Mesothelial cell of epicardium (in vitro differentiated cells): ENCODE measurements at regions not wholly inside any gene's neighbourhood (a gene's known extent, or its start where the extent isn't known, plus 50 kb on each side); places are given as distances from the start of the nearest gene placed in this dataset.
A peak's percentile ranks its signal among the peaks of the same experiment; 100 is the strongest.

Experiments used
- DNase-seq, 2 experiments: peaks; one replicate each; pipeline ENCODE4 v3.0.0; 2021; ENCODE audit warnings: low spot score in 2 of 2; ENCODE audit not compliant: unreplicated experiment in 2 of 2
- H3K27ac Mint-ChIP-seq: 2 replicates; pipeline ENCODE4 v1.8.0; 2021; ENCODE audit warnings: mixed read lengths
- H3K27me3 Mint-ChIP-seq: 2 replicates; pipeline ENCODE4 v1.8.0; 2021; ENCODE audit warnings: low read depth, mixed read lengths
- H3K36me3 Mint-ChIP-seq: 2 replicates; pipeline ENCODE4 v1.8.0; 2021; ENCODE audit warnings: mixed read lengths
- H3K4me1 Mint-ChIP-seq: 2 replicates; pipeline ENCODE4 v1.8.0; 2021; ENCODE audit warnings: mixed read lengths
- H3K4me3 Mint-ChIP-seq: 2 replicates; pipeline ENCODE4 v1.8.0; 2021; ENCODE audit warnings: mild to moderate bottlenecking, moderate library complexity, mixed read lengths
- H3K9me3 Mint-ChIP-seq: 2 replicates; pipeline ENCODE4 v1.8.0; 2021; ENCODE audit warnings: mixed read lengths
- CTCF ChIP-seq: fragments of 200-600 bp; sonication (generic); IDR thresholded peaks from one replicate; pipeline ENCODE4 v1.5.0; 2021; ENCODE audit warnings: antibody characterized with exemption; ENCODE audit not compliant: unreplicated experiment

GRCh38 chr4:25580633-25581467, 74.8 kb upstream of the SLC34A2 start:
- H3K4me1 Mint-ChIP-seq, result no peaks in the 10 kb centered on the region
- H3K9me3 Mint-ChIP-seq, result no peaks in the 10 kb centered on the region
- H3K27me3 Mint-ChIP-seq, result no peaks in the 10 kb centered on the region
- TF ChIP-seq CTCF, result no peak
- no peak overlapping the region for H3K4me3 Mint-ChIP-seq
- no peak overlapping the region for H3K27ac Mint-ChIP-seq
- no peaks in the 10 kb centered on the region for H3K36me3 Mint-ChIP-seq
- DNase-seq, result no peak

GRCh38 chr4:25585901-25586523, 69.6 kb upstream of the SLC34A2 start:
- H3K36me3 Mint-ChIP-seq, result no peaks in the 10 kb centered on the region
- H3K27me3 Mint-ChIP-seq, result no peaks in the 10 kb centered on the region
- no peak overlapping the region for H3K4me3 Mint-ChIP-seq
- TF ChIP-seq CTCF, result no peak
- peaks cover 5% of the 10 kb centered on the region for H3K4me1 Mint-ChIP-seq
- no peak overlapping the region for H3K27ac Mint-ChIP-seq
- DNase-seq, result no peak
- no peaks in the 10 kb centered on the region for H3K9me3 Mint-ChIP-seq

GRCh38 chr4:25588206-25588605, 67.4 kb upstream of the SLC34A2 start:
- H3K36me3 Mint-ChIP-seq, result no peaks in the 10 kb centered on the region
- no peaks in the 10 kb centered on the region for H3K9me3 Mint-ChIP-seq
- no peak for DNase-seq
- no peak overlapping the region for H3K4me3 Mint-ChIP-seq
- no peaks in the 10 kb centered on the region for H3K27me3 Mint-ChIP-seq
- peaks cover 5% of the 10 kb centered on the region for H3K4me1 Mint-ChIP-seq
- TF ChIP-seq CTCF, result no peak
- no peak overlapping the region for H3K27ac Mint-ChIP-seq

- H3K27me3 Mint-ChIP-seq, result no peaks in the 10 kb centered on the region
- DNase-seq, result no peak
- peaks cover 5% of the 10 kb centered on the region for H3K9me3 Mint-ChIP-seq
- peak overlapping the region; percentile 54 for H3K27ac Mint-ChIP-seq
- H3K4me1 Mint-ChIP-seq, result peaks cover 5% of the 10 kb centered on the region
- peaks cover 2% of the 10 kb centered on the region for H3K36me3 Mint-ChIP-seq
- TF ChIP-seq CTCF, result no peak
- no peak overlapping the region for H3K4me3 Mint-ChIP-seq
Observed at GRCh38 chr4:25590171-25590570, 65.5 kb upstream of the SLC34A2 start.

- Mint-ChIP-seq H3K36me3 (peaks cover 2% of the 10 kb centered on the region), H3K4me1 (peaks cover 5% of the 10 kb centered on the region), H3K9me3 (peaks cover 19% of the 10 kb centered on the region), H3K27ac (no peak overlapping the region), H3K27me3 (no peaks in the 10 kb centered on the region), H3K4me3 (no peak overlapping the region)
- no peak for TF ChIP-seq CTCF
- no peak for DNase-seq
Observed at GRCh38 chr4:25592736-25593135, 62.9 kb upstream of the SLC34A2 start.
